ENCODE measurements at regions not wholly inside any gene's neighbourhood (a gene's known extent, or its start where the extent isn't known, plus 50 kb on each side); places are given as distances from the start of the nearest gene placed in this dataset.

DNA sequence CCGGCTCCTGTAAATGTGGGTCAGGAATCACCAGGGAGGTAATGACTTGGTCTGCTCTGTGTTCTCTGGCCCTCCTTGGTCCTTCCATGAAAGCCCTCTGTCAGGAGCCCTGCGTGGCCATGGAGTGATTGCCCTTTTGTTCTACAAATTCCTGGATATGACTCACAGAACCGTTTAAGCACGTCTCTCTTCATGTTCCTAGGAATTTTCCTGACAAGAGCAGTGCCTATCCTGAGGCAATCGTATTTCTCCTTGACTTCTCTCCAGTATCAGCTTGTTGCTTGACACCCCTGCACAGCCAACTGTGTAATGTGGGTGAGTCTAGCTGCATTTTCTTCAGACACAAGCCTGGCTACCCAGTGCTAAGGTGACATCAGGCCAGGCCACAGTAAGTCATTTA, 274.3 kb upstream of the ZNF462 start:
- no peak overlapping the region for H3K4me3 ChIP-seq (ENCODE audit: low read length)
- DNase-seq (ENCODE audit: low read depth) = peak; percentile 96
- TF ChIP-seq, protein P1, sequence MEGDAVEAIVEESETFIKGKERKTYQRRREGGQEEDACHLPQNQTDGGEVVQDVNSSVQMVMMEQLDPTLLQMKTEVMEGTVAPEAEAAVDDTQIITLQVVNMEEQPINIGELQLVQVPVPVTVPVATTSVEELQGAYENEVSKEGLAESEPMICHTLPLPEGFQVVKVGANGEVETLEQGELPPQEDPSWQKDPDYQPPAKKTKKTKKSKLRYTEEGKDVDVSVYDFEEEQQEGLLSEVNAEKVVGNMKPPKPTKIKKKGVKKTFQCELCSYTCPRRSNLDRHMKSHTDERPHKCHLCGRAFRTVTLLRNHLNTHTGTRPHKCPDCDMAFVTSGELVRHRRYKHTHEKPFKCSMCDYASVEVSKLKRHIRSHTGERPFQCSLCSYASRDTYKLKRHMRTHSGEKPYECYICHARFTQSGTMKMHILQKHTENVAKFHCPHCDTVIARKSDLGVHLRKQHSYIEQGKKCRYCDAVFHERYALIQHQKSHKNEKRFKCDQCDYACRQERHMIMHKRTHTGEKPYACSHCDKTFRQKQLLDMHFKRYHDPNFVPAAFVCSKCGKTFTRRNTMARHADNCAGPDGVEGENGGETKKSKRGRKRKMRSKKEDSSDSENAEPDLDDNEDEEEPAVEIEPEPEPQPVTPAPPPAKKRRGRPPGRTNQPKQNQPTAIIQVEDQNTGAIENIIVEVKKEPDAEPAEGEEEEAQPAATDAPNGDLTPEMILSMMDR (IDR thresholded peaks at IDR 0.05; ENCODE audit: insufficient read depth, low read depth, low read length, missing control alignments) = no peak

DNA sequence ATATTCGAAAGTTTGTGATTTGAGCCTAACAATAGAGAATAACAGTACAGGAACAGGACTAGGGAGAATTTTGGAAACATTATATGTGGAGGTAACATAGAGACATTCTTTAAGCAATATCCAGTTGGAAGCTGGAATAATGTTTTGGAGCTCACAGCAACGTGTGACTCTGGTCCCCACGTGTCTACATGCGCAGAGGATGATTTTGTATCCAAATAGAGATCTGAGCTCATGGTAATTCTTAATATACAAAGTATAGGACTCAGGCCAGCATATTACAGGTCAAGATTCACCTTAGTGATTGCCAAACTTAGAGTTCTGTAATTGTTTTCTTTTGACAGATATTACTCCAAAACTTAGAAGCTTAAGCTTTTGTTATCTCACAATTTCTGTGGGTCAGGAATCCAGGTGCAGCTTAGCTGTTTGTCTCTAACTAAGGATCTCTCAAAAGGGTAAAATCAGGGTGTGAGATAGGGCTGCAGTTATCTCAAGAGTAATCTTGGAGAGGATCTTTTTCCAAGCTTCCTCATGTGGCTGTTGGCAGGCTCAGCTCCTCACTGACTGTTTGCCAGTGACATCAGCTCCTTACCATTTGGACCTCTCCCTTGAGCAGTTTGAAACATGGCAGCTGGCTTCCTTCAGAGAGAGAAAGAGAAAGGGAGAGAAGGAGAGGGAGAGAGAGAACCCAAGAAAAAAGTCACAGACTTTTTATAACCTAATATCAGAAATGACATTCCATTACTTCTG, 272.0 kb upstream of the ZNF462 start:
- TF ChIP-seq, protein P1 (IDR thresholded peaks at IDR 0.05; ENCODE audit: insufficient read depth, low read depth, low read length, missing control alignments) = no peak
- H3K4me3 ChIP-seq (ENCODE audit: low read length) = no peak overlapping the region
- peak; percentile 36 for DNase-seq (ENCODE audit: low read depth)

DNA sequence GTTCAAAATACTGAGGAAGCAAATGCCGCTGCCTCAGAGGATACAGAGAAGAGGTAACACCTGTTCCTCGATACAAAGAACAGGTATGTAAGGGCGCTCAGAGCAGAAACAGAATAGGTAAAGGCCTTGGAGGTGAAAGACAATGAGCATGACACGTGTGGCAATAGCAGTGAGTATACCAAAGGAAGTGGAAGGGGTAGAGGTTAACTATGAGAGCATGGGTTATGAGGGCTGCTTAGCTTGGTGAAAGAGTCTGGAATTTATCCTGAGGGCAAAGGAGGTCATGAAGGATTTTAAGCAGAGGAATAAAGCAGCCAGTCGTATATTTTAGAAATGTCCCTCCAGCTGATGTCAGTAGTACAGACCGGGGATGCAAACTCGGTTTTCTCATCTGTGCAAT, 269.8 kb upstream of the ZNF462 start:
- H3K4me3 ChIP-seq (ENCODE audit: low read length) = no peak overlapping the region
- DNase-seq (ENCODE audit: low read depth) = no peak
- TF ChIP-seq, protein P1 (IDR thresholded peaks at IDR 0.05; ENCODE audit: insufficient read depth, low read depth, low read length, missing control alignments) = no peak

DNA sequence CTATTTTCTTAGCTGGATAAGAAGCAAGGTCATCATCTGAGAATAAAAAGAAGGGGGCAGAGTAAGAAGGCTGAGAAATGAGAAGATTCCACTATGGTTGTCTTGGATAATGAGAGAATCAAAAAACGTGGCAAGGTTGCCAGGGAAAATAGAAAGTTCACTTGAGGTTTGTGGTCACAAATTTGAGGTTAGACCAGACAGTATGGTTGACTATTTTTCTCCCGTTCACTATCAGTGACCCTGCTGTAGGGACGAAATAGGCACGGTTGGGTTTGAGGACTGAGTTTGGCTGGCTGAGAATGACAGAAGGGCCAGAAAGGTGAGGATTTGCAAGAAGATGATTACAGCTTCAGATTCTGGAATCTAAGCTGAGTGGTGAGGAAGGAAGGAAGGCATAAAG, 266.0 kb upstream of the ZNF462 start:
- DNase-seq (ENCODE audit: low read depth) = no peak
- no peak overlapping the region for H3K4me3 ChIP-seq (ENCODE audit: low read length)
- TF ChIP-seq, protein P1 (IDR thresholded peaks at IDR 0.05; ENCODE audit: insufficient read depth, low read depth, low read length, missing control alignments) = no peak

DNA sequence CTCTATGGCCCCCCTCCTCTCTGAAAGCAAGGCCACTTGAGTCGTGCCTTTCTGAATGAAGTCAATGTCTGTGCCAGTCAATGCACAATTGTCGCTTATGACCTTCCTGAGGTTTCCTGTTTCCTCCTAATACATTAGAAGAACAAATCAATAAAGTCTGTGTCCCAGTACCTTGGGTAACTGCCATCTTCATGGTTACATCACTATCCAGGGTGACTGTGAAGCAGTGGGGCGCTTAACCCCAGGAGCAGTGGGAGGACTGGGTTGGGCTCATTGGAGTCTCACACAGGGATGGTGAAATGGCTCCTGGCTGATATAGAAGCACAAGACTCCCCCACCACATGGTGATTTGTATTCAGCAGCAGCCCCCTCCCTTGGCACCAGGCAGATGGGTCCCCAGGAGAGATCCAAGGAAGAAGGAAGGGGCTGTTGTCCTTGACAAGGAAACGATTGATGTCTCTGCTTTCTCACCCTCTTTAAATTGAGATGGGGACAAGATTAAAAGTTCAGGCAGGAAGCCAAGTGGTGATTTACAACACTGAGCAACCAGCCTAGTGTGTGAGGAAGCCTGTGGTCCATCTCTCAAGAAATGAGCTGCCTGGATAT, 261.9 kb upstream of the ZNF462 start:
- TF ChIP-seq, protein P1 (IDR thresholded peaks at IDR 0.05; ENCODE audit: insufficient read depth, low read depth, low read length, missing control alignments) = no peak
- H3K4me3 ChIP-seq (ENCODE audit: low read length) = no peak overlapping the region
- no peak for DNase-seq (ENCODE audit: low read depth)

DNA sequence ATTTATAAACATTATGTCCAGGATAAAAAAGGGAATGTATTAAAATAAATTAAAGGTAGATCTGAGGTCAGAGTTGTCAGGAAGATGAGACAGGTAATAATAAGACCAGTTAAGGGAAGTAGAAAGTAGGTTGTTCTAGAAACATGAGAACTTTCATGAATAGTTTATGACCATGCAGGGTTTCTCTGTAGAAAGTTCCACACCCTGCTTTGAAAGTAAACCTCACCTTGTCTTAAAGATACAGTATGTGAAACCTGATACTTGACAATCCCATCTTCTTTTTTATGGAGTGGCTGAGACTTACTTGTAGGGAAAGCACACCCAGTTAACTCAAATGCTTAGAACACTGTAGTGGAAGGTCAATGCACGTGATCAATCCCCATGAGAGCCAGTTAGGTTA, 260.6 kb upstream of the ZNF462 start:
- peak; percentile 22 for DNase-seq (ENCODE audit: low read depth)
- TF ChIP-seq, protein P1 (IDR thresholded peaks at IDR 0.05; ENCODE audit: insufficient read depth, low read depth, low read length, missing control alignments) = no peak
- H3K4me3 ChIP-seq (ENCODE audit: low read length) = no peak overlapping the region

All from epithelial cell of esophagus (primary cell).